Esophagus squamous epithelium (tissue), 4 donors: ENCODE measurements at regions not wholly inside any gene's neighbourhood (a gene's known extent, or its start where the extent isn't known, plus 50 kb on each side); places are given as distances from the start of the nearest gene placed in this dataset.

Source experiments
- CTCF ChIP-seq, 6 experiments: fragments of 450-650 bp in 4 of 6; fragments of 200-600 bp in 2 of 6; sonication (generic) in 2 of 6; IDR thresholded peaks; one replicate each; pipeline ENCODE4 v1.5.1; 2016 to 2019; ENCODE audit warnings: antibody characterized with exemption in 6 of 6, mild to moderate bottlenecking in 4 of 6, moderate library complexity in 4 of 6
- POLR2A ChIP-seq, 4 donors: fragments of 450-650 bp; IDR thresholded peaks; one replicate each; pipeline ENCODE4 v1.6.1; 2017; ENCODE audit warnings: antibody characterized with exemption in 4 of 4, mild to moderate bottlenecking in 4 of 4, moderate library complexity in 3 of 4

DNA sequence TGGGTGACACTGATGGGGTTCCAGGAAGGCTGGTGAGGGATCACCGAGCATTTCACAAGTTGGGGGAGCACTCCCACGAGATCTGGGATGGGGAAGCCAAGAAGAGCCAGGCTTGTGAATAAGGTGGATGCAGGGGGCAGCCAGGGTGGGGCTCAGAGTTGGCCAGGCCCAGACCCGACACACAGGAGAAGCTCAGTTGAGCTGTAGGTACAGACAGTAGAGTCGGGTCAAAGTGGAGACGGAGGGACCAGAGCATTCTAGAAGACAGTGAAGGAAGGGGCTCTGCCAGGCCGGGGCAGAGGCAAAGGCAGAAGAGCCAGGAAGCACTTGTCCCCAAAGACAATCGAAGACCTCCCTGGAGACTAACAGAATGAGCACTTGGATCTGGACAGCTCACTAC lies 70.9 kb upstream of the BCL11B start:
- TF ChIP-seq CTCF (IDR thresholded peaks at IDR 0.05) (no peak), POLR2A (IDR thresholded peaks at IDR 0.05) (no peak)
